HG03521 (cell line): ENCODE measurements at regions not wholly inside any gene's neighbourhood (a gene's known extent, or its start where the extent isn't known, plus 50 kb on each side); places are given as distances from the start of the nearest gene placed in this dataset.
A peak's percentile ranks its signal among the peaks of the same experiment; 100 is the strongest.

ENCODE experiments used
- ATAC-seq: cut with Tn5 transposase; IDR thresholded peaks from one replicate; pipeline ENCODE4 v1.9.1; 2021; ENCODE audit warnings: mild to moderate bottlenecking, moderate library complexity; ENCODE audit not compliant: unreplicated experiment

DNA sequence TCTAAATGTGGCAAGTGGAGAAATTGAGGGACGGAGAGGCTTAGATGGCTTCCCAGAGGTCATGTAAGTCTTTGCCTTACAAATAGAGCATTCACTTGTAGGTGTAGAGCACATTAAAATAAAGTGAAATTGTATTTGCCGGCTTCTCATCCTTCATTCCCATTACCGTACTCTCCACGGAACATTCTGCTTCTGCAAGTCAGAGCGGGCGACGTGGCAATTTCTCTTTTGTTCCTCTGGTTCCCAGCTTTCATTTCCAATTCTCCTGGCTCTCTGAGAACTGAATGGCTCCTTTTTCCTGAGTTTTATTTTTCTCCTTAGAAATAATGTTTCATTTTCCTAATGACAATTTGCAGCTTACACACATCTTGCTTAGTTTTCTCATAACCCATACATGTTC lies 51.3 kb upstream of the PFKP start:
- ATAC-seq = no peak

DNA sequence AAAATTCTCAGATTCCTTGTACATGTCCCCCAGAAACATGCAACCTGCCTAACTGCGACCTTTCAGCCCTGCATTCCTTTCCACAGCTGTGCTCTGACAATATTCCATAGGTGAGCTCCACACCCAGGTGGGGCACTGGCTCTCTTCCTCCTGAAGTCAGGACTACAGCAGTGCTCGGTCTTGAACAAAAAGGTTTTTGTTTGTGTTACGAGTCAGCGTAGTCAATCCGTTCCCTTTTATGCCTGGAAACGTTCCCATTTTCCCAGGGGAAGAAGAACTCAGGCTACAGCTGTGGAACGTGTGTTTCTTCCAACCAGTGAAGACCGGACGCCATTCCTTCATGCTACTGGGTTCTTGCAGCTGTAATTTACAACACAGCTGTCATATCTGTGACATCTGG lies 52.4 kb upstream of the PFKP start:
- no peak for ATAC-seq

DNA sequence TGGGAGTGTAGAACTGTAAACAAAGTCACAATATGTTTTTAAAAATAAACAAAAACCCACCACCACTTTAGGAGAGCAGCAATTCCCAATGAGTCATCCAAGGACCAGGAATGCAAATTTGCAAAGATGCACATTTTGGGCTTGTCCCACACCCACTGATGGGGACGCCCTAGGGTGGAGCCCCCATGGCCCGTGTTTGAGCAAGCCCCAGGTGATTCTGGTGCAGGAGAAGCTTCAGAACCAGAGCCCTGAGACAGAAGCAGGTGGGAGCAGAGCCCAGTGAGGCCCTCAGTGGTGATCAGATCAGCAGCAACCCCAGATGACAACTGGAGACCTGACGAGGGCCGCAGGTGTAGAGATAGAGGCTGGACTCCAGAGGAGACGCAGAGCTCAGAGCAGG lies 55.1 kb upstream of the PFKP start:
- no peak for ATAC-seq

GRCh38 chr10:3010816-3011460 lies 56.4 kb upstream of the PFKP start:
- no peak for ATAC-seq

DNA sequence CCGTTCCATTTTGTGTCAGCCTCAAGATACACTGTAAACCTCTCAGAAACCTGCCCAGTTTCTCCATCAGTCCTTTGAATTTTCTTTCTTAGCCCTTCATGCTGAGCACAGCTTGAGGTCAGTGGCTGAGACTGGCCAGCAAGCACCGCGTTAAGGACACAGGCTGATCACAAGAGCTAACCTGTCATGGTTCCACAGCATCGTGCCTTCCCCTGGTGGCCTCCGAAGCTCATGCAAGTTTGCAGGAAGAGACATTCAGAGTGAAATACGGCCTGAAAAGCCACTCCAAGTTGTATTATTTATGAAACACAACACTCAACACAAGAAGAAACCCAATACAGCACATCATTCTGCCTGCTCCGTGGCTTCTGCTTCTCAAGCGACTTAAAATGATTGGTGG lies 57.0 kb upstream of the PFKP start:
- no peak for ATAC-seq

DNA sequence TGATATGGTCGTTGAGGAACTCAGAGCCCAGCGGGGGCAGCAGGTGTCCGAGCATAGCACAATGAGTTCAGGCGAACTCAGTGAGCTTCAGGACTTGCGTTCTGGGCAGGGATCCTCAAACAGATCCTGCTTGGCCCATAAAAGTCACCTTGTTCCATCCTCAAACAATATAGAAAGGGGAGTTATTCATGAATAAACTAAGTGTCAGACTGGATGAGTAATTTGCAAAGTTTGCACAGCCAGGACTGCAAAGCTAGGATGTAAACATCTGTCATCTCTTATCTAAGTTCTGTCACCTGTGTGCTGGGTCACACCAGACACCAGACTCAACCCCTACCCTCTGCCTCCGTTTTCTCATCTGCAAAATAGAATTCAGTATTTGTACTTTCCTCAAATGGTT lies 58.0 kb upstream of the PFKP start:
- no peak for ATAC-seq

DNA sequence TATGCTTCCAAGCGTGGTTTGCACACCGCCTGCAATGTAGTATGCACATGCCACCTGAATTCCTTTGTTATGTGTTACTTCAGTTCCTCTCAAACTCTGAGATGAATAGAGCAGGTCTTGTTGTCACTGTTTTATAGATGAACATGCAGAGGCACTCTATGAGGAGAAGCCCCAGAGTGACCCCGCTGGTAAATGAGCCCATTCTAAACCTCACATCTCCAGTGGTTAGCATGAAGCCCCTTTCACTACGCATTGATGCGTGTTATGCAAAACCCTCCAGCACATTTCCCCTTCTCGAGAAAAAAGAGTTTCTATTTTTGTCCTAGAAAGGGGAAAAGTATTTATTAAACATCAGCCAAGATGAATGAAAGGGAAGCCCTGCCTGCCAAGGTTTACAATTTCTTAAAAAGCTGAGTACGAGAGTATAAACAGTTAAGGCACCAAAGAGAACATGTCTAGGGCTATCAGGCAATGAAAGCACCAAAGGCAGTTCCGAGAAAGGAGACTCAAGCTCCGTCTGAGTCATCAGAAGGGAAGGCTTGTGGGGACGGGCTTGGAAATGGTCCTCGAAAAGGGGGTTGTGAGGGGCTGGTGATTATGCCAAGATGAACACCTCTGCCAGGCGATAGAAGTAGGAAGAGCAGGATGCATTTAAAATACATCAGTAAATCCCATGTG lies 58.7 kb upstream of the PFKP start:
- ATAC-seq = no peak

GRCh38 chr10:3006607-3007006 lies 60.7 kb upstream of the PFKP start:
- ATAC-seq = no peak

GRCh38 chr10:3006093-3006492 lies 61.3 kb upstream of the PFKP start:
- no peak for ATAC-seq

- peak; percentile 51 for ATAC-seq
Observed at GRCh38 chr10:3002304-3002703, 65.0 kb upstream of the PFKP start.

DNA sequence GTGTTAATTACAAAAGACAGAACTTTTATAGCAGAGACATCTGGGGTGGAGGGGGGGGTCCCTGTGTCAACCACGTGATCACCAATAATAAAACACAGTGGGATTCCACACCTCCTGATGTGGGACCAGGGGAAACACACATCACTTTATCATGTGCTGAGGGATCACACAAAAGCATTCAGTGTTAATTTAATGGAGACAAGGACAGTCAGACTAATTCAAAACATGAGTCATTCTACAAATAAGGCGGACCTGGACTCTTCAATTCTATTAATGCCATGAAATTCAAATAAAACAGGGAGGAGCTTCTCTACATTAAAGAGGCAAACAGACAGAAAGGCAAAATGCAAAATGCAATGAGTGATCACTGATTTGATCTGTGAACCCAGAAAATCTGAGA lies 67.3 kb upstream of the PFKP start:
- ATAC-seq = no peak

DNA sequence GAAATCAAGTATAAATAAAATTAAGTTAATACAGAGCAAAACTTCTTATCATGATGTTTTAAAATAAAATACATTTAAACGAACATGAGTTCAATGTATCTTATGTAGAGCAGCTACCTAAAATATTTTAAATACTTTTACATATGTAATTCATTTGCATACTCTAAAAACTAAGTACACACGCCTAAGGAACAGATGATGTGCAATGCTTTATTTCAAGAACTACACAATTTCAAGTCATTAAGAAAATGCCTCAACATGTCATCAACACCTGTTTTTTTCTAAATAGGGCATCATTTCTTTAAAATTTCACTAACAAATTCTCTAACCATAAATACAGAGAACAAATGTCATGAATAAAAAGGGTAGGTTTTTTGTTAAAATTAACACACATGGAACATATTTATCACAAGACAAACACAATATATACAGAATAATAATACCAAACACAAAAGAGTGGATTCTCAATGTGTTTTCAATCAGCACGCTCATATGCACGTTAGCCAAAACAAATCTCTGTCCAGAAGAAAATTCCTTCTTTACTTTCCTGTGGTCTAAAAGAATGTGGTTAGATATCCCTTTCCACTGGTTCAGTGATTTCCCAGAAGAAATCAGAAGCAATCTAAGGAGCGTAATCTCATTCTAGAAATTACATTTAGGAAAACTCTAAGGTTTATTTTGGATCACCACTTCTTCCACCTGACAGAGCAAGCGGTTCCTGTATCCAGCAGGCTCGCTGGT lies 73.0 kb upstream of the PFKP start:
- no peak for ATAC-seq

- ATAC-seq = no peak
Observed at GRCh38 chr10:2993636-2994035, 73.7 kb upstream of the PFKP start.

DNA sequence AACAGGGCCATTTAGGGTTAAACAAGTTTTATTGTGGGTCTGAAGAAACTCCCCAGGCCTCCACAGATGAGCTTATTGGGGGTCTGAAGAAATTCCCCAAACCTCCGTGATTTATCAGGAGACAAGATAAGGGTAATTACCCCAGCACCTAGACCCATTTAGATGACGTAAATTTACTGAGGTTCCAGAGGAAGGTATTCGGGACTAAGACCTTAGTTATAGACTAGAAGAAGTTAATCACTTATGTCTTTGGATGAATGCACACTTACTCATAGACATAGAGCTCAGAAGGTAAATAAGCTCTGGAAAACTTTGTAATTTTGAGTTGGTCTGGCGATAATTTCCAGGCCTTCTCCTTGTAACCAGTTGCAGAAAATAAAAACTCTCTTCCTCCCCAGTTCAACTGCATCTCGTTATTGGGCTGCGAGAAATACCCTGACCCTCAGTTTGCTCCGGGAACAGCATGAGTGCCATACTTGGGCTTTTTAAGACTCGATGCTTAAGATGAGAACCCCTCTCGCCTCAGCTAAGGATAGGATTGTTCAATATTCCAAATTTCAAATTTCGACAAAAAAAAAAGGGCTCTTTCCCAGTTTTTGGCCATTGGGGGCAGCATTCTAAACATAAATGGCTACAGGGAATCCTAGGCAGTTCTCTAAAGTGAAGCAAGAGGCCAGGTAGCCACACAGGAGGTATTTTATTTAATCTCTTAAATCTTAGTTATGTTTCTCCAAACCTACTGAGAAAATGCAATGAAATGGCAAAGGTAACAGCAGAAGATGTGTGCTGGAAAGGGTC lies 74.7 kb upstream of the PFKP start:
- ATAC-seq = no peak

DNA sequence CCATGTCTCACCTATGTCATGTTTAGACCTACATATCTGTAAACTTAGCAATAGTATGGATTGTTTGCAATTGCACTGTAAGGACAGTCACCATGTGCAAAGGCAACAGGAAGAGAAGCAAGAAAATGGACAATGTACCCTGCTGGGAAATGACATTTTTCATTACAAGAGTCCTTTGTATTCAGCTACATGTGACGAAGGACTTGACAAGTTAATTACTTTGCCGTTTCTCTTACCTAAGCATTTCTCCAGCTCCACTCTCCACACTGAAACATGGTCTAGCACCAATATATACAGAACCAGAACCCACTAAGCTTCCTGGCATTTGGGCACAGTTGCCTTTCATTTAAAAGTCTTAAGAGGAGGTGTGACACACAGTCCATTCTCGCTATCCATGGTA lies 76.6 kb upstream of the PFKP start:
- ATAC-seq = no peak

DNA sequence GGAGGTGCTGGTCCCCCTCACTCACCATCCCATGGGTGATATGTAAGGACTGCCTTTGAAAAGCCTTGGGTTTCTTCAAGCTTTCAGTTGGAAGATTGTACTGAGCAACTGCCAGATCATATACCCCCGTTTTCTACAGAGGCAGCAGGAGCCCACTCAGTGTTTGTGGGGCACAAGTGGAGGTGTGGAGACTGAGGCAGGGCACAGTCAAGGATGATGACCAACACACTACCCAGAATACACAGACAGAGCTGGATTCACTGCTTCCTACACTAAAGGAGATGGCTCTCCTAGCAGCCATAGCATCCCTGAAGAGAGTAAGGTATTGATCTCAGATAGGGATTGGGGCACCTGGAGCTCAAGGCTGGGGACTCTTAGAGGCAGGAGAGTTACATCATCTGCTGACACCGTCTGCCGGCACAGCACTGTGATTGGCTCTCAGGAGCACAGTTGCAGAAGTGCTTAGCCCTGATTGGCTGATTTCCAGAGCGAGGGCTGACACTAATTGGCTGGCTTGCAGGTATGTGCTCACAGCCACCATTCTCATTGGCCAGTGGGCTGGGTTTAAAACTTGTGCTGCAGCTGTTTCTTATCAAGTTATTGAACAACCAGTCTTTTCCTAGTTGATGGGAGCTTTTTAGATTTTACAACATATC lies 77.9 kb upstream of the PFKP start:
- ATAC-seq = no peak

- ATAC-seq = no peak
Observed at GRCh38 chr10:2987185-2987768, 80.1 kb upstream of the PFKP start.

DNA sequence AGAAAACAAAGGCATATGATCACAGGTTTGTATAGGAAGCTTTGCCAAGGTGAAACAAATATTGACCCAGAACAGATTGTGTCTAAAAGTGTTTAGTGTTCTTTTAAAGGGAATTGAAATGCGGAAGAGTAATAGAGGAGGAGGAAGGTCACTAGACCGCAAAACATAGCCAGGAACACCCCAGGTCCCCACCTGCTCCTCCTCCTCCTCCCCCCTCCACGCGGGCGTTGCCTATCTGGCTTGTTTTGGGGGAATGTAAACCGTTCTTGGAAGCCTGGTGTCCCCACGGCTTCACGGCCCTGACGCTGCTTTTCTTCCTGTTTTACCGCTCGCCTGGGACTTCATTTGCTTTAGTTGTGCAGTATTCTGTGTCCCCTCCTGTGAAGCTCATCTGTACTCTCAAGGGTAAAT lies 81.0 kb upstream of the PFKP start:
- ATAC-seq = no peak

- no peak for ATAC-seq
Observed at GRCh38 chr10:2985729-2986232, 81.6 kb upstream of the PFKP start.

DNA sequence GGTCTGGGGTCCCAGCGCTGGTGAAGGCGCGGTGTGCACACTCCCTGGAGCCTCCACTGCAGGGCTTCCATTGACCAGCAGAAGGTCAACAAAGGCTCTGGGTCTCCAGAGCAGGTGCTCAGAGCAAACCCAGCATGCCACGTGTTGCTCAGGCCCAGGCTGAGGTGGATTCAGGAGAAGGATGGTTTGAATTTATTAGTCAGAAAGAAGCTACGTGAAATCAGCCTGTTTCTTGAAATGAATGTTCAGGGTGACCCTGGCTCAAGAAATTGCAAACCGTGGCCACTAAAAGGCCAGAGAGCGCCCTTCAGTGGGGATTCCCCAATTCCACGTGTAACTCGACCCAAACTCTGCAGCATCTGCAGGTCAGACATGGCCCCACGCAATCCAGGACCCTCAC lies 82.7 kb upstream of the PFKP start:
- ATAC-seq = no peak
